NT2/D1 (cell line): ENCODE measurements at regions not wholly inside any gene's neighbourhood (a gene's known extent, or its start where the extent isn't known, plus 50 kb on each side); places are given as distances from the start of the nearest gene placed in this dataset.
A peak's percentile ranks its signal among the peaks of the same experiment; 100 is the strongest.

Source experiments
- DNase-seq: peaks from one replicate; pipeline ENCODE4 v3.0.0-alpha.2; 2011; ENCODE audit warnings: low read depth, low spot score
- H3K27me3 ChIP-seq: 2 replicates; pipeline ENCODE4 v1.6.0; 2011; ENCODE audit warnings: mild to moderate bottlenecking; ENCODE audit not compliant: insufficient read length, insufficient read depth
- H3K36me3 ChIP-seq: 2 replicates; pipeline ENCODE4 v1.6.1; 2011; ENCODE audit warnings: mild to moderate bottlenecking, low read length, mixed read lengths; ENCODE audit not compliant: insufficient read depth, insufficient read length
- H3K4me1 ChIP-seq: 2 replicates; pipeline ENCODE4 v1.5.1; 2011; ENCODE audit not compliant: insufficient read depth, insufficient read length
- H3K4me3 ChIP-seq: 2 replicates; pipeline ENCODE4 v1.5.1; 2011; ENCODE audit warnings: low read depth; ENCODE audit not compliant: insufficient read length
- H3K9ac ChIP-seq: 2 replicates; pipeline ENCODE4 v1.6.0; 2011; ENCODE audit warnings: low read depth; ENCODE audit not compliant: insufficient read length
- H3K9me3 ChIP-seq: 2 replicates; pipeline ENCODE4 v1.5.1; 2011; ENCODE audit warnings: mild to moderate bottlenecking, low read length; ENCODE audit not compliant: insufficient read depth
- SUZ12 ChIP-seq: IDR thresholded peaks from 2 replicates; pipeline ENCODE4 v1.6.1; 2011; ENCODE audit not compliant: insufficient read length, insufficient read depth; ENCODE audit errors: extremely low read depth
- YY1 ChIP-seq: IDR thresholded peaks from 2 replicates; pipeline ENCODE4 v1.6.1; 2011; ENCODE audit not compliant: insufficient read length, insufficient read depth
- ZNF274 ChIP-seq: IDR thresholded peaks from 2 replicates; pipeline ENCODE4 v1.6.1; 2011; ENCODE audit warnings: mild to moderate bottlenecking, low read depth, low read length

DNA sequence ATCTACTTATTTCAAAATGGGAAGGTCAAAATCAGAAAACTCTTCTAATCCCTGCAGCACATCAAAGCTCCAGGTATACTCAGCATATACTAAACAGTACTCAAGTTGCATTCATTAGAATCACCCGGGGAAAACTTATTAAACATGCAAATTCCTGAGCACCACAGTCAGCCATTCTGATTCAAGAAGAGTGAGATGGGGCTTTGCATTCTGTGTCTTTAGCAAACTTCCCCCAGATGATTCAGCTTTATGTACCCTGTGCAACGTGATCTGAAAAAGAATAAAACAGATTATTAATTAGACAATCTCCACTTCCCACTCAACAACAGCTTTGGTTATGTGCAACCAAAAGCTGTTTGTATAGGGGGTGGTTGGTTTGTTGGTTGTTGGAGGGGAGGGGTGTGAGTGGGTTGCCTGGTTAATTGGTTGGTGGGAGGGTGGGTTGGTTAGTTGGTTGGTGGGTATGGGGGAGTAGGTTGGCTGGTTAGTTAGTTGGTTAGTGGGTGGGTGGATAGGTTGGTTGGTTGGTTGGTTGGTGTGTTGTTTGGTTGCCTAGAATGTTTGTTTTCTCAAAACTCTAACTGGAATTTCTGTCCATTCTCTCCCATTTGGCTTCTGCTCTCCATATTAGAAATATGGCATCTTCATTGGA lies 112.5 kb upstream of the AGAP1 start:
- TF ChIP-seq ZNF274 = no peak
- TF ChIP-seq YY1 = no peak
- TF ChIP-seq SUZ12 = no peak
- Histone ChIP-seq H3K9me3 (no peaks in the 10 kb centered on the region), H3K4me3 (no peak overlapping the region), H3K27me3 (peaks cover 12% of the 10 kb centered on the region), H3K4me1 (peaks cover 8% of the 10 kb centered on the region), H3K36me3 (no peaks in the 10 kb centered on the region), H3K9ac (no peak overlapping the region)
- no peak for DNase-seq

DNA sequence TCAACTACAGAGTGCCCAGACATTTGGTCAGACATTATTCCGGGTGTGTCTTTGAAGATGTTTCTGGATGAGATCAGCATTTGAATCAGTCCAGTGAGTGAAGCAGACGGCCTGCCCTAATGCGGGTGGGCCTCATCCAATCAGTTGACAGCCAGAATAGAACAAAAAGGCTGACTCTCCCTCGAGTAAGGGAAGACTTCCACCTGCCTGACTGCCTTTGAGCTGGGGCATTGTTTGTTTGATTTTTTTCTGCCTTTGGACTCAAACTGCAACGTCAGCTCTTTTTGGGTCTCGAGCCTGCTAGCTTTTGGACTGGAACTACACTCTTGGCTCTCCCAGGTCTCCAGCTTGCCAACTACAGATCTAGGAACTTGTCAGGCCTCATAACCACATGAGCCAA lies 111.7 kb upstream of the AGAP1 start:
- H3K9ac ChIP-seq = no peak overlapping the region
- no peaks in the 10 kb centered on the region for H3K36me3 ChIP-seq
- H3K4me3 ChIP-seq = no peak overlapping the region
- no peak for TF ChIP-seq SUZ12
- no peak for TF ChIP-seq YY1
- no peak for TF ChIP-seq ZNF274
- DNase-seq = no peak
- H3K4me1 ChIP-seq = peaks cover 8% of the 10 kb centered on the region
- peaks cover 12% of the 10 kb centered on the region for H3K27me3 ChIP-seq
- H3K9me3 ChIP-seq = no peaks in the 10 kb centered on the region

DNA sequence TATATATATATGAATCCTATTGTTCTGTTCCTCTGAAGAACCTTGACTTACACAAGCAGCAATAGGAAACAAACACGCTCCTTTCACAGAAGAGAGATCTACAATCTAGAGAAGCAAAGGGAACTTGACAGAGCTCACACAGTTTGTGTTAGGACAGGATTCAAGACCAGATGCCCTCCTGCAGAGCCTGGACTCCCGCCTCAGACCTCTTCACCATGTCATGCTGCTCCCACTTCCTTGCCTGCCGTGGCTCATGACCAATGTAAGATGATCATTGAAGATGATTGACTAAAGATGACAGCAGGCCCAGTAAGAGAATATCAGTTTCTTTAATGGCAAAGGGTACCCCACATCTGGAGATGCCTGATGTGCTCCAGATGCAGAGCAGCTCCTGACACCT lies 111.2 kb upstream of the AGAP1 start:
- H3K27me3 ChIP-seq = peaks cover 12% of the 10 kb centered on the region
- no peaks in the 10 kb centered on the region for H3K36me3 ChIP-seq
- no peak for DNase-seq
- H3K9me3 ChIP-seq = no peaks in the 10 kb centered on the region
- peaks cover 8% of the 10 kb centered on the region for H3K4me1 ChIP-seq
- no peak overlapping the region for H3K4me3 ChIP-seq
- H3K9ac ChIP-seq = no peak overlapping the region
- TF ChIP-seq SUZ12 = no peak
- no peak for TF ChIP-seq YY1
- TF ChIP-seq ZNF274 = no peak

DNA sequence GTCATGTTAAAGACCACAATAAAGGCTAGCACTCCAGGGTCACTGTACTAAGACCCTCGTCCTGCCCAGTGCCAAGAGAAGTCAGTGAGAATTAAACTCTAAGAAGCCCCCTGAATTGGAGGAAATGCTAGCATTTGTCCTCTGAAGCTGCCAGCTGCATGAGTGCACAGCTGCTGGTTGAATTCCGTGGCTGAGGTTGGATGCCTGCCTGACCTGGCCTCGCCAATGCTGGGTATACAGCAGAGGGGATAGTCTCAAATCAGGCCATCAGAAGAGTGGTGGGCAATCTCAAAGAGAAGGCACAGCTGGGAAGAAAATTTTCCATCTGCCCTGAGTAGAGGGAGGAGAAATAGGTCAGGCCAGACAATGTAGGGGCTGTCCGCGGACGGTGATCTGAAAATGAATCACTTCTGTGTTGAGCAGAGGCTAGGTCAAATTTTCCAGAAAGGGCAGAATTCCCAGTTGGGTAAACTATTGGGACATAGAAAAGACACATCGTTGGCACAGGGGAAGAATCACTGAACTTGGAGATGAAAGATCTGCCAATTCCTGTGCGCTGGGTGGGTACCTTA lies 110.5 kb upstream of the AGAP1 start:
- no peak for DNase-seq
- H3K4me1 ChIP-seq = peaks cover 8% of the 10 kb centered on the region
- no peaks in the 10 kb centered on the region for H3K9me3 ChIP-seq
- H3K27me3 ChIP-seq = peaks cover 12% of the 10 kb centered on the region
- TF ChIP-seq SUZ12 = no peak
- no peak for TF ChIP-seq YY1
- no peak for TF ChIP-seq ZNF274
- no peaks in the 10 kb centered on the region for H3K36me3 ChIP-seq
- H3K4me3 ChIP-seq = no peak overlapping the region
- H3K9ac ChIP-seq = no peak overlapping the region

GRCh38 chr2:235384624-235385023 lies 109.2 kb upstream of the AGAP1 start:
- Histone ChIP-seq H3K4me3 (no peak overlapping the region), H3K9me3 (no peaks in the 10 kb centered on the region), H3K4me1 (peaks cover 8% of the 10 kb centered on the region), H3K36me3 (no peaks in the 10 kb centered on the region), H3K9ac (peak overlapping the region; percentile 65), H3K27me3 (peaks cover 12% of the 10 kb centered on the region)
- TF ChIP-seq ZNF274 (no peak), YY1 (no peak), SUZ12 (no peak)
- peak; percentile 81 for DNase-seq

- no peaks in the 10 kb centered on the region for H3K9me3 ChIP-seq
- no peaks in the 10 kb centered on the region for H3K36me3 ChIP-seq
- DNase-seq = no peak
- peaks cover 6% of the 10 kb centered on the region for H3K27me3 ChIP-seq
- no peak overlapping the region for H3K4me3 ChIP-seq
- peaks cover 8% of the 10 kb centered on the region for H3K4me1 ChIP-seq
- H3K9ac ChIP-seq = no peak overlapping the region
- TF ChIP-seq YY1 (no peak), ZNF274 (no peak), SUZ12 (no peak)
Observed at GRCh38 chr2:235389626-235390025, 104.2 kb upstream of the AGAP1 start.

DNA sequence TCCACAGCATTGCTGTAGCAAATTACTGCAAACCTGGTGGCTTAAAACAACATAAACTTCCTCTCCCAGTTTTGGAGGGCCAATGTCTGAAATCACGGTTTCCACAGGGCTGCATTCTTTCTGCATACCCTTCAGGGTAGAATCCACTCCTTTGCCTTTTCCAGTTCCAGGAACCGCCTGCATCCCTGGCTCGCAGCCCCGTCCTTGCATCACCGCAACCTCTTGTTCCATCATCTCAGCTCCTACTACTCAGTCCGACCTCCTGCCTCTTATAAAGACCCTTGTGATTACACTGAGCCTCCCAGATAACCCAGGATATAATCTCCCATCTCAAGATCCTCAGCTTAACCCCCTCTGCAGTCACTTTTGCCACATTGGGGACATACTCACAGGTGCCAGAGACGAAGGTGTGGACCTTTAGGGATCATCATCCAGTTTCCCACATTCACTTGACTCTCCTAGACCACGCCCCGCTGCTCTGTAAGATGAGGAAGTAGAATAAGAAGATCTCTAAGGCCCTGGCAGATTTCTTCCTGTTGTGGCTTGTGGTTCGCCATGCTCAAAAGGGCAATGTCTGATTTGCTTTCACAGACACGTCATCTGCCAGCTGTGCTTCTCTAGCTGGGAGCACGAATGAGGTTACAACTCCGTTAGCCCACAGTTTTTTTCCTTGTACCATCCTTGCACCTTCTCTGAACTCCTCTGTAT lies 103.6 kb upstream of the AGAP1 start:
- Histone ChIP-seq H3K4me1 (peaks cover 3% of the 10 kb centered on the region), H3K9ac (no peak overlapping the region), H3K27me3 (peaks cover under 1% of the 10 kb centered on the region), H3K4me3 (no peak overlapping the region), H3K9me3 (no peaks in the 10 kb centered on the region), H3K36me3 (no peaks in the 10 kb centered on the region)
- TF ChIP-seq SUZ12 = no peak
- TF ChIP-seq ZNF274 = no peak
- TF ChIP-seq YY1 = no peak
- no peak for DNase-seq
